GM12878 (cell line): ENCODE measurements at regions not wholly inside any gene's neighbourhood (a gene's known extent, or its start where the extent isn't known, plus 50 kb on each side); places are given as distances from the start of the nearest gene placed in this dataset.

Experiments used
- ATAC-seq: fragments of 200-7000 bp; cut with Tn5 transposase; 3 replicates; pipeline ENCODE4 v1.9.1; 2020; ENCODE audit warnings: mild to moderate bottlenecking, moderate library complexity
- BruUV-seq: library from RNA; stranded (reverse); fragments of 400-500 nt; replicated peaks from 2 replicates; lab custom pipeline; 2021; lab: Mats Ljungman, UMichigan
- CTCF ChIA-PET: fragments of 300-600 bp; sonication (Branson Sonifier 250); formaldehyde crosslinking; extraction: SDS; loops from one replicate; lab custom pipeline; 2021; ENCODE audit warnings: inconsistent platforms; lab: Yijun Ruan, JAX
- POLR2A ChIA-PET: fragments of 350-600 bp; formaldehyde crosslinking; extraction: SDS; loops from one replicate; lab custom pipeline; 2021; ENCODE audit warnings: inconsistent platforms; lab: Charles Lee
- RAD21 ChIA-PET: fragments of 300-600 bp; sonication (Branson Sonifier 250); formaldehyde crosslinking; loops from one replicate; lab custom pipeline; 2023; ENCODE audit warnings: antibody characterized with exemption; ENCODE audit not compliant: unreplicated experiment; lab: Charles Lee
- SMC1A ChIA-PET: fragments of 300-600 bp; sonication (Branson Sonifier 250); formaldehyde crosslinking; loops from one replicate; lab custom pipeline; 2023; ENCODE audit not compliant: unreplicated experiment, uncharacterized antibody; lab: Charles Lee
- DNase-seq: peaks from one replicate; pipeline ENCODE4 v3.0.0-alpha.2; 2011; ENCODE audit warnings: low read depth, low spot score
- FAIRE-seq: peaks from 3 replicates; lab custom pipeline; 2011; peaks lifted over from hg19 to GRCh38; lab: Jason Lieb, UNC
- H2AFZ ChIP-seq: 2 replicates; pipeline ENCODE4 v1.6.0; 2011; ENCODE audit warnings: low read depth, low read length, control low read depth; ENCODE audit not compliant: control insufficient read depth
- H3K27ac ChIP-seq: 2 replicates; pipeline ENCODE4 v1.5.1; 2011; ENCODE audit warnings: control low read depth; ENCODE audit not compliant: control insufficient read depth, insufficient read depth
- H3K27me3 ChIP-seq, 2 experiments: replicated peaks in 1 of 2; 2 replicates each; pipeline versions ENCODE4 v1.6.0 to v1.6.1; 2011; ENCODE audit warnings: low read length in 1 of 2; ENCODE audit not compliant: control insufficient read depth in 2 of 2, insufficient read depth in 2 of 2
- H3K36me3 ChIP-seq, 2 experiments: 2 replicates each; pipeline ENCODE4 v1.5.1; 2011; ENCODE audit warnings: low read length in 1 of 2; ENCODE audit not compliant: control insufficient read depth in 2 of 2, insufficient read depth in 2 of 2
- H3K4me1 ChIP-seq: 2 replicates; pipeline ENCODE4 v1.6.1; 2011; ENCODE audit warnings: mild to moderate bottlenecking, low read length, moderate library complexity, mixed read lengths; ENCODE audit not compliant: control insufficient read depth, insufficient read depth
- H3K4me2 ChIP-seq: 2 replicates; pipeline ENCODE4 v1.6.0; 2011; ENCODE audit warnings: control low read depth; ENCODE audit not compliant: control insufficient read depth, insufficient read depth
- H3K4me3 ChIP-seq: fragments of 200-600 bp; sonication (generic); 2 replicates; pipeline ENCODE4 v1.5.1; 2016
- H3K79me2 ChIP-seq: 2 replicates; pipeline ENCODE4 v1.6.0; 2011; ENCODE audit warnings: low read length; ENCODE audit not compliant: control insufficient read depth, insufficient read depth
- H3K9ac ChIP-seq: 2 replicates; pipeline ENCODE4 v1.8.0; 2011; ENCODE audit warnings: low read length, control low read depth, mixed read lengths; ENCODE audit not compliant: control insufficient read depth, insufficient read depth
- H3K9me3 ChIP-seq: replicated peaks from 3 replicates; pipeline ENCODE4 v1.5.1; 2011; ENCODE audit warnings: mild to moderate bottlenecking, low read length; ENCODE audit not compliant: control insufficient read depth, insufficient read depth
- H4K20me1 ChIP-seq: 2 replicates; pipeline ENCODE4 v1.6.0; 2011; ENCODE audit not compliant: control insufficient read depth, insufficient read depth
- IRF4 ChIP-seq: IDR thresholded peaks from 2 replicates; pipeline ENCODE4 v1.6.1; 2011; ENCODE audit warnings: low read depth, low read length
- JUNB ChIP-seq: IDR thresholded peaks from 2 replicates; pipeline ENCODE4 v1.6.1; 2016; ENCODE audit warnings: antibody characterized with exemption, mild to moderate bottlenecking
- RELA ChIP-seq: fragments of 450-650 bp; IDR thresholded peaks from 2 replicates; pipeline ENCODE4 v1.8.0; 2014; ENCODE audit warnings: borderline replicate concordance; ENCODE audit not compliant: partially characterized antibody
- SIN3A ChIP-seq: IDR thresholded peaks from 2 replicates; pipeline ENCODE4 v1.6.1; 2012; ENCODE audit warnings: low read depth, low read length, improper control_type of control experiment
- SKIL ChIP-seq: fragments of 450-650 bp; IDR thresholded peaks from 2 replicates; pipeline ENCODE4 v1.6.1; 2017; ENCODE audit warnings: mild to moderate bottlenecking, low read depth, inconsistent platforms; ENCODE audit not compliant: poor library complexity, severe bottlenecking
- SUPT20H ChIP-seq: IDR thresholded peaks from 2 replicates; pipeline ENCODE4 v1.6.1; 2011; ENCODE audit warnings: low read depth, mild to moderate bottlenecking, low read length, moderate library complexity, borderline replicate concordance; ENCODE audit not compliant: control insufficient read depth
- TCF7 ChIP-seq: IDR thresholded peaks from 2 replicates; pipeline ENCODE4 v1.6.1; 2014; ENCODE audit warnings: antibody characterized with exemption, borderline replicate concordance
- WGBS: methylation state at CpG from one replicate; pipeline ENCODE4 v1.1.6; 2016; ENCODE audit warnings: low lambda C conversion rate; ENCODE audit not compliant: insufficient replicate concordance, insufficient coverage; ENCODE audit errors: missing lambda C conversion rate; 5-methylcytosine and 5-hydroxymethylcytosine counted together
- in situ Hi-C: fragments of 300-500 bp; cut with MboI; formaldehyde crosslinking; loops from 9 replicates; pipeline ENCODE4 v1.14.3; 2018; ENCODE audit warnings: mixed read lengths
- intact Hi-C: fragments of 100-400 bp; cut with micrococcal nuclease; formaldehyde crosslinking; loops from one replicate; pipeline ENCODE4 v1.14.2; 2022; ENCODE audit not compliant: unreplicated experiment

DNA sequence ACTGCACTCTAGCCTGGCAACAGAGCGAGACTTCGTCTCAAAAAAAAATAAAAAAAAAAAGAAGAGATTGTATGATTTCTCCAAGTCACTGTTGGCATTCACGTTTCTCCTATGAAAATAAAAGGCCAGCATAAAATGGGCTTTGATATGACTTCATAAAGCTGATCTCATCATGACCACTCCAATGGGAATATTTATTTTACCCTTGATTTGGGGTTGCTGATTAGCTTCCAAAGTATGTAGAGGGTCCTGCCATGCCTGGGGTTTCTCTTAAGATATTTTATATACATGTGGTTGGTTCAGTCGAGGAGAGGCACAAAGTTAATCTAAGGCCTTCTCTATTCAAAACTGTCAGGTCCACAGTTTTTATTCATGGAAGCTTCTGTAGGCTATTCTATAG, 247.0 kb upstream of the TNC start:
- ChIA-PET RAD21 (no interaction called here), POLR2A (no interaction called here), SMC1A (no interaction called here)
- Histone ChIP-seq H3K36me3 (no peaks in the 10 kb centered on the region), H2AFZ (no peak overlapping the region), H3K4me1 (no peaks in the 10 kb centered on the region), H3K27me3 (no peaks in the 10 kb centered on the region)
- intact Hi-C loops, result no loop called here
- in situ Hi-C loops, result no loop called here
- BruUV-seq, result no TSS peak
- TF ChIP-seq IRF4, result no peak
- TF ChIP-seq RELA, result no peak
- no peak for TF ChIP-seq TCF7
- TF ChIP-seq SUPT20H, result no peak
- TF ChIP-seq JUNB, result no peak
- no peak for TF ChIP-seq SIN3A
- no peak for TF ChIP-seq SKIL
- TF ChIP-seq, all 136 proteins: peak for 0
- no peaks in the 10 kb centered on the region for H3K79me2 ChIP-seq
- no peak for ATAC-seq
- H3K27ac ChIP-seq, result no peak overlapping the region
- H3K4me3 ChIP-seq, result no peak overlapping the region
- H3K9me3 ChIP-seq, result no peaks in the 10 kb centered on the region
- no peak for DNase-seq
- WGBS, result 49% methylated on average over 4 of the region's 4 CpGs
- no peak for FAIRE-seq
- CTCF ChIA-PET, result interaction anchor here (0.6 to 1.4 kb wide), 2 partner anchors 14 to 21 kb away, joined by 4 to 5 read pairs; no protein-coding TSS in a partner anchor
- no peak overlapping the region for H3K4me2 ChIP-seq
- no peak overlapping the region for H3K9ac ChIP-seq
- H4K20me1 ChIP-seq, result no peaks in the 10 kb centered on the region
